ENCODE measurements at regions not wholly inside any gene's neighbourhood (a gene's known extent, or its start where the extent isn't known, plus 50 kb on each side); places are given as distances from the start of the nearest gene placed in this dataset.

GRCh38 chr1:5304702-5305101 lies 650.3 kb downstream of the AJAP1 start:
- DNase-seq (ENCODE audit: low read depth), result no peak

DNA sequence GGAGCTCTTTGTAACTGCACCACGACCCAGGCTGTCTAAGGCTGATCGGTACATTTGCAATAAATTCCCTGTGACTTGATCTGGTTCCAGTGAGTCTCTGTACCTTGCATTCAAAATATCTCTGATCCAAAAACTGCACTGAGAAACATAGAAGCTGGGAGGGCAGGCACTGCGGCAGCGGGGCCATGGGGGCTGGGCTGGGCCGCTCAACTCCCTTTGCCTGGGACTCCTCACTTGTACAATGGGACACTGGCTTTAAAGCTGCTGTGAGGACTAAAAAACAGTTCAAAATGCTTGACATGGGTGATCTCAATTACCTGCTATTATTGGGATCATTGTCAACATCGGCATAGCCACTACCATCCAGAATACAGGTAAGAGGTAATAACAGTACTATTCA lies 644.0 kb downstream of the AJAP1 start:
- DNase-seq (ENCODE audit: low read depth), result no peak

- DNase-seq (ENCODE audit: low read depth), result no peak
These were observed 643.5 kb downstream of the AJAP1 start for GRCh38 chr1:5297886-5298239.

GRCh38 chr1:5297180-5297885 lies 642.9 kb downstream of the AJAP1 start:
- DNase-seq (ENCODE audit: low read depth), result no peak

DNA sequence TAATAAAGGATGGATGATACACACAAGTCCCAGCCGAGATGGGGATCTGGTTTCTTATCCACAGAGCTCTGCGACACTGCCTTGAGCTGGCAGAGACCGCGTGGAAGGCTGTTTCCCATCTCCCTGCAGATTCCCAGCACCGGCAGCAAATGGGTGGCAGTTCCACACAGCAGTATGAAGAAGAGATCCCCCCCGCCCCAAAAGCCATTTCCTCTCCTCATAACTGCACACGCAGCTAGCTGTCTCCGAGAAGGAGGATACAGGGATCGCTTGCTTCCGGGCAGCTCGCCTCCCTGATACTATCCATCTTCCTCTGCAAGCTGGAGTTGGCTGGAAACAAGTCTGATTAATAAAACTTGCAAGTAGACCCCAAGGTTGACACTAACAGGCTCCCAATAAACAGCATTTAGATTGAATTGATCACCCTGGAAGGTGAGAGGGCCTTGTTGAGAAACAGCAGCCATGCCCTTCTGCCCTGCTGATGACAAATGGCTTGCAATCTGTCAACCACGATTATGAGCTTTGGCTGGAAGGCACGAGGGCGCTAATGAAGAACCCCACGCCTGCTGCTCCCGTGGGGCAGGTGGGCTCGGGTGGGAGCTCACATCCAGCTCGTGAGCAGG lies 642.3 kb downstream of the AJAP1 start:
- DNase-seq (ENCODE audit: low read depth), result no peak

DNA sequence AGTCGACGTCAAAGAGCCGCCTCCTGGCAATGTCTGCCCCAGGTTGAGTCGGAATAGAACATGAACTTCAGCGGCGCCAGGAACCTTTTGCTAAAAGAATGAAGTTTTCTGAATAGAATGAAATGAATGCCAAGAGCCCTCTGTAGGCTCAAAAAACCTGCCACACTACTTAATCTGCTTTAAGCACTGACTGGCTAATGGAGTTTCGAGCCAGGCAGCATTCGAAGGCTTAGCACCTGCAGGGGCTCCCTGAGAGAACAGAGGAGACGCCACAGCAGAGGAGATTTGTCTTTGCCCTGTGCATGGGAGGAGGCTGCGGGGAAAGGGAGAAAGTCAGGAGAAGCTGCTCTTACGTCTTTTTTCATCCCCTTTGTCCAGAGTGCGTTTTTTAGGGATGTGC lies 641.7 kb downstream of the AJAP1 start:
- DNase-seq (ENCODE audit: low read depth), result no peak

DNA sequence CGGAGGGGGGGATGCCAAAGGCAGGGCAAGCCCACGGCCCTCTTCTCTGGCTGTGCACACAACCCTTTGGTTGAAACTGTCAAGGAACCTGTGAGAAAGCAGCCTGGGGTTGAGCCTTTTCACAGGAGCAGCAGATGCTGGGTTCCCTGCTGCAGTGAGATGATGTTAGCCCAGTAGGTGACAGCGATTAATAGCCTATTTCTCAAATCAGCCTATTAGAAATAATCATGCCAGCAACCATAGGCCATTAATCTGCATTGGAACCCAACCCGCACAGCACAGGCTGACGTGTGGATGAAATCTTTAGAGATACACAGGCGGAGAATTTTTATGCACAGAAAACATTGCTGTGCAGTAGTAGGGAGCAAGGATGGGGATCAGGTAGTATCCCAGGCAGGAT lies 637.5 kb downstream of the AJAP1 start:
- no peak for DNase-seq (ENCODE audit: low read depth)

- no peak for DNase-seq (ENCODE audit: low read depth)
These were observed 633.1 kb downstream of the AJAP1 start for GRCh38 chr1:5287178-5288150.

- DNase-seq (ENCODE audit: low read depth), result no peak
These were observed 631.8 kb downstream of the AJAP1 start for GRCh38 chr1:5286244-5286643.

DNA sequence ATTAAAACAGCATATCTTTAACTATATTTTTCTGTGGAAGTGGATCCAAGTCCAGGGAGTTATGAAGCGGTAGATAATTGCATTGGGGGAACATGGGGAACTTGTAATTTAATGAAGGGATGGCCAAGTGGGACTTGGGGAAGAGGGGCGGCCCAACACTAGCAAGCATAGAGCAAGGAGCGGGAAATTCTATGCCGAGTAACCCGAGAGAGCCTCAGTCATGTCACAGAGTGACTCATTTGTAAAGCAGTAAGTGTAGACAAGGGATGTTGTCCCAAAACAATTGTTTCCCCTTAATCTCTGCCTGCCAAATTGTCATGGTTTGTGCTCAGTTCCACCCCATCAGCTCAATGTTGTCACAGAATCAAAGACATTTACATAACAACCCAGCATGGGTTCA lies 620.1 kb downstream of the AJAP1 start:
- DNase-seq (ENCODE audit: low read depth), result no peak

- DNase-seq (ENCODE audit: low read depth), result no peak
These were observed 619.0 kb downstream of the AJAP1 start for GRCh38 chr1:5273280-5274003.

- DNase-seq (ENCODE audit: low read depth), result no peak
These were observed 617.9 kb downstream of the AJAP1 start for GRCh38 chr1:5272325-5272724.

GRCh38 chr1:5271264-5271663 lies 616.9 kb downstream of the AJAP1 start:
- DNase-seq (ENCODE audit: low read depth), result no peak

GRCh38 chr1:5269901-5270300 lies 615.5 kb downstream of the AJAP1 start:
- no peak for DNase-seq (ENCODE audit: low read depth)

- DNase-seq (ENCODE audit: low read depth), result no peak
These were observed 613.3 kb downstream of the AJAP1 start for GRCh38 chr1:5267603-5268235.

DNA sequence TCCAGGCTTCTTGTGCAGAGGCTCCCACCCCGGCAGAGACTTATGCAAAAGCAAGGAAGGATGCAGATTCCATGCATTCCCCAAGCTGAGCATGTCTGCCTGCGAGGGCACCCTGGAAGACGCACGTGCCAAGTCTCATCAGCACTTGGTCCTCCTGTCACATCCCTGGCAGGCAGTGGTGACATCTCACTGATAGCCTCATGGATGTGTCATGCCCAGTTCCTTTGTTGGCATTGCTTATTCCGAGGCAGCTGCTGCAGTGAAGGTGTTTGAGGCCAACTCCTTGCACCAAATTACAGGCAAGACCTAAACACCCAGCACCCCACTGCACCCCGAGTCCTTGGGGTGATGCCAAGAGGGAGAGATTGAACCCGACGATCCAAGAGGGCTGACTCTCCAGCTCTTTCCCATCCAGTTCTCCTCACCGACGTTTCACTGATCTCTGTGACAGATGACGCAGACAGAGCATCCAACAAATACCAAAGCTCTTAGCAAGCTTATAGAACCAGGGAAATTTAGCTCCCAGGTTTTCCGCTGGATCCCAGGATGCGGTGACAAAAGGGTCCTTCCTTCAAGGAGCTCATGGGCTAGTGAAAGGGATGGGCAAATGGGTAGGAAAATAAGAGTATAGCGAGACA lies 611.1 kb downstream of the AJAP1 start:
- no peak for DNase-seq (ENCODE audit: low read depth)

GRCh38 chr1:5264476-5264875 lies 610.1 kb downstream of the AJAP1 start:
- DNase-seq (ENCODE audit: low read depth), result no peak

DNA sequence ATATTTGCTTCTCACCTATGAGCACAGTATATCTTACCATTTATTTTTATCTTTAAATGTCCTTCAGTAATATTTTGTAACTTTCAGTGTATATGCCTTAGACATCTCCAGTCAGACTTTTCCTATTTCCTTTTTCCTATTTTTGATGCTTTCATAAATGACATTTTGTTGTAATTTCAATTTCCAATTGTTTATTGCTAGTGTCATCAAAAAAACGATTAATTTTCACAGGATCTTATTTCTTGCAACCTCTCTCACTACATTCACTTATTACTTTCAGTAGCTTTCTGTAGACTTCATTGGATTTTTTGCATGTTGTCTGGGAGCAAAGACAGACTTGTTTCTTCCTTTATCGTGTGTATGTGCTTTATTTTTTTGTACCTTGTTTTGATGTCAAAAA lies 602.4 kb downstream of the AJAP1 start:
- DNase-seq (ENCODE audit: low read depth), result no peak

- no peak for DNase-seq (ENCODE audit: low read depth)
These were observed 600.6 kb downstream of the AJAP1 start for GRCh38 chr1:5254975-5255374.

DNA sequence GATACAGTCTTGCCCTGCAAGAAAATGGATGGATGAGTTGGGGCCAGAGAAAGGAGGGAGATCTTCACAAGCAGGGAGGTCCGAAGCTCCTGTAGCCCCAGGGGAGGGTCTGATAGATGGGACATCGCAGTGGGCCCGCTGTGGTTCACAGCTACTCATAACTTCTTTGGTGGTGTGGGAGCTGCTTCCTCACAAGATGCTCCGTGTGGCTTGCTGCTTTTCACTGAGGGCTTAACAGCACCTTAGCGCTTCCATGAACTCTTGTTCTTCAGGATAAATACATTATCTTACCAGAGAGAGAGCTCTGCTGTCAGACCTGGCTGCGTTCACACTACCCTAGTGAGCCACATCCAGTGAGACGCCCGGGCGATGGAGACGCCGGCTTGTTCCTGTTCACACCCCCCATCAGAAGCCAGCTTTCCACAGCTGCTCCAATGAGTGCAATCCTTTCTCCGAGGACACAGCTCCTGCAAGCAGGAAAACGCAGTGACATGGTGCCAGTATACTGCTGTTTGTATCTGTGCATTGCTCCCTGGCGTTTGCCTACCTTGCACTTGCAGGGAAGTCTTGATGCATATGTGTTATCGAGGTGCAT lies 599.8 kb downstream of the AJAP1 start:
- no peak for DNase-seq (ENCODE audit: low read depth)
